Ishikawa (cell line): ENCODE measurements at regions not wholly inside any gene's neighbourhood (a gene's known extent, or its start where the extent isn't known, plus 50 kb on each side); places are given as distances from the start of the nearest gene placed in this dataset.

Experiments
- CEBPB ChIP-seq: IDR thresholded peaks from 2 replicates; pipeline ENCODE4 v1.6.1; 2012
- CREB1 ChIP-seq: IDR thresholded peaks from 2 replicates; pipeline ENCODE4 v1.6.1; 2012; ENCODE audit warnings: low read depth
- EGR1 ChIP-seq: IDR thresholded peaks from 2 replicates; pipeline ENCODE4 v1.6.1; 2012
- EP300 ChIP-seq: IDR thresholded peaks from 2 replicates; pipeline ENCODE4 v1.6.1; 2012; ENCODE audit warnings: borderline replicate concordance
- FOXM1 ChIP-seq: IDR thresholded peaks from 2 replicates; pipeline ENCODE4 v1.6.1; 2012; ENCODE audit warnings: low read depth, borderline replicate concordance
- MAX ChIP-seq: IDR thresholded peaks from 2 replicates; pipeline ENCODE4 v1.6.1; 2012
- NFIC ChIP-seq: IDR thresholded peaks from 2 replicates; pipeline ENCODE4 v1.6.1; 2012
- RAD21 ChIP-seq: IDR thresholded peaks from 2 replicates; pipeline ENCODE4 v1.6.1; 2012; ENCODE audit warnings: low read depth
- REST ChIP-seq: IDR thresholded peaks from 2 replicates; pipeline ENCODE4 v1.6.1; 2012; ENCODE audit warnings: low read depth, mild to moderate bottlenecking
- TAF1 ChIP-seq: IDR thresholded peaks from 2 replicates; pipeline ENCODE4 v1.6.1; 2012; ENCODE audit warnings: low read depth, mild to moderate bottlenecking
- TCF12 ChIP-seq: IDR thresholded peaks from 2 replicates; pipeline ENCODE4 v1.6.1; 2012; ENCODE audit warnings: low read depth
- TEAD4 ChIP-seq: IDR thresholded peaks from 2 replicates; pipeline ENCODE4 v1.6.1; 2012
- USF1 ChIP-seq: IDR thresholded peaks from 2 replicates; pipeline ENCODE4 v1.6.1; 2012
- YY1 ChIP-seq: IDR thresholded peaks from 2 replicates; pipeline ENCODE4 v1.6.1; 2012; ENCODE audit warnings: low read depth
- ZBTB7A ChIP-seq: IDR thresholded peaks from 2 replicates; pipeline ENCODE4 v1.6.1; 2012; ENCODE audit warnings: low read depth

- no peak for TF ChIP-seq EGR1
- TF ChIP-seq TAF1 = no peak
- TF ChIP-seq REST = no peak
- no peak for TF ChIP-seq MAX
- no peak for TF ChIP-seq CREB1
- TF ChIP-seq RAD21 = no peak
- TF ChIP-seq TCF12 = no peak
- no peak for TF ChIP-seq FOXM1
- no peak for TF ChIP-seq EP300
- TF ChIP-seq CEBPB = no peak
- no peak for TF ChIP-seq YY1
- TF ChIP-seq TEAD4 = no peak
- no peak for TF ChIP-seq NFIC
- no peak for TF ChIP-seq USF1
Measured at GRCh38 chr13:47178090-47178950, 281.5 kb upstream of the HTR2A start.

- no peak for TF ChIP-seq TCF12
- TF ChIP-seq NFIC = no peak
- TF ChIP-seq MAX = no peak
- TF ChIP-seq USF1 = no peak
- no peak for TF ChIP-seq RAD21
- no peak for TF ChIP-seq CEBPB
- TF ChIP-seq REST = no peak
- no peak for TF ChIP-seq TAF1
- no peak for TF ChIP-seq FOXM1
- no peak for TF ChIP-seq EP300
- no peak for TF ChIP-seq CREB1
- no peak for TF ChIP-seq YY1
- no peak for TF ChIP-seq EGR1
- no peak for TF ChIP-seq TEAD4
- TF ChIP-seq ZBTB7A = no peak
Measured at GRCh38 chr13:47175172-47175866, 278.5 kb upstream of the HTR2A start.

- no peak for TF ChIP-seq RAD21
- TF ChIP-seq EGR1 = no peak
- no peak for TF ChIP-seq NFIC
- TF ChIP-seq ZBTB7A = no peak
- TF ChIP-seq FOXM1 = no peak
- no peak for TF ChIP-seq CREB1
- TF ChIP-seq YY1 = no peak
- TF ChIP-seq EP300 = no peak
- TF ChIP-seq REST = no peak
- no peak for TF ChIP-seq TAF1
- no peak for TF ChIP-seq TEAD4
- no peak for TF ChIP-seq MAX
- no peak for TF ChIP-seq TCF12
- TF ChIP-seq USF1 = no peak
- TF ChIP-seq CEBPB = no peak
Measured at GRCh38 chr13:47170971-47171370, 274.1 kb upstream of the HTR2A start.
